ENCODE measurements at regions not wholly inside any gene's neighbourhood (a gene's known extent, or its start where the extent isn't known, plus 50 kb on each side); places are given as distances from the start of the nearest gene placed in this dataset.

DNA sequence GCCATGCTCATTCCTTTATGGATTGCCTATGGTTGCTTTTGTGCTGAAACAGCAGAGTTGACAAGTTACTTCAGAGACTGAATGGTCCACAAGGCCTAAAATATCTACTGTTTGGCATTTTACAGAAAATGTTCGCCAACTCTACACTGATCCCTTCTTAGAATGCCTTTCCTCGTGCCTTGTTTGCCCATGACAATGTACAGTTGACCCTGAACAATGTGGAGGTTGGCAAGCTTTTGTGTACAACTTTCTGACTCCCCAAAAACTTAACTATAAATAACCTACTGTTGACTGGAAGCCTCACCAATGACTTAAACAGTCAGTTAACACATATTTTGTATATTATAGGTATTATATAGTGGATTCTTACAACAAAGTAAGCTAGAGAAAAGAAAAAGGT is 361.4 kb downstream of the EPHA4 start:
- no peak overlapping the region for H2AFZ ChIP-seq (ENCODE audit: low read depth, low read length)
- no peaks in the 10 kb centered on the region for H3K27me3 ChIP-seq (ENCODE audit: insufficient read depth, low read length)
- no peaks in the 10 kb centered on the region for H4K20me1 ChIP-seq (ENCODE audit: insufficient read depth, low read length)
- H3K9ac ChIP-seq (ENCODE audit: low read length): no peak overlapping the region
- H3K4me1 ChIP-seq (ENCODE audit: insufficient read depth, low read length): no peaks in the 10 kb centered on the region
- Mint-ChIP-seq H3K36me3 (ENCODE audit: low read depth, unreplicated experiment) (no peaks in the 10 kb centered on the region), H3K27me3 (ENCODE audit: low read depth, unreplicated experiment) (peaks cover 2% of the 10 kb centered on the region), H3K27ac (ENCODE audit: unreplicated experiment) (no peak overlapping the region), H3K4me3 (ENCODE audit: unreplicated experiment) (no peak overlapping the region), H3K9me3 (ENCODE audit: unreplicated experiment) (no peaks in the 10 kb centered on the region), H3K4me1 (ENCODE audit: low read depth, unreplicated experiment) (no peaks in the 10 kb centered on the region)
- no peak for DNase-seq (ENCODE audit: low read depth)
- H3K79me2 ChIP-seq (ENCODE audit: insufficient read depth, low read length): no peaks in the 10 kb centered on the region
- H3K27ac ChIP-seq (ENCODE audit: low read depth, low read length): no peak overlapping the region
- FAIRE-seq: no peak
- no peak for TF ChIP-seq CTCF (IDR thresholded peaks at IDR 0.05; ENCODE audit: insufficient read depth, low read depth, low read length)
- no peak for TF ChIP-seq EZH2 (IDR thresholded peaks at IDR 0.05; ENCODE audit: insufficient read depth, low read length)
- no peak overlapping the region for H3K4me3 ChIP-seq (ENCODE audit: insufficient read depth, low read depth, low read length)
- H3K36me3 ChIP-seq (ENCODE audit: insufficient read depth, low read length): no peaks in the 10 kb centered on the region
- no peaks in the 10 kb centered on the region for H3K9me3 ChIP-seq (ENCODE audit: insufficient read depth, low read depth, low read length)
- no peak overlapping the region for H3K4me2 ChIP-seq (ENCODE audit: low read length)

GRCh38 chr2:221211653-221212052 is 360.5 kb downstream of the EPHA4 start:
- Mint-ChIP-seq H3K4me3 (ENCODE audit: unreplicated experiment) (no peak overlapping the region), H3K36me3 (ENCODE audit: low read depth, unreplicated experiment) (no peaks in the 10 kb centered on the region), H3K27ac (ENCODE audit: unreplicated experiment) (no peak overlapping the region), H3K9me3 (ENCODE audit: unreplicated experiment) (no peaks in the 10 kb centered on the region), H3K4me1 (ENCODE audit: low read depth, unreplicated experiment) (no peaks in the 10 kb centered on the region), H3K27me3 (ENCODE audit: low read depth, unreplicated experiment) (peaks cover 5% of the 10 kb centered on the region)
- Histone ChIP-seq H3K9ac (ENCODE audit: low read length) (no peak overlapping the region), H3K4me3 (ENCODE audit: insufficient read depth, low read depth, low read length) (no peak overlapping the region), H3K27ac (ENCODE audit: low read depth, low read length) (no peak overlapping the region), H3K79me2 (ENCODE audit: insufficient read depth, low read length) (no peaks in the 10 kb centered on the region), H4K20me1 (ENCODE audit: insufficient read depth, low read length) (no peaks in the 10 kb centered on the region), H2AFZ (ENCODE audit: low read depth, low read length) (no peak overlapping the region), H3K4me2 (ENCODE audit: low read length) (no peak overlapping the region), H3K27me3 (ENCODE audit: insufficient read depth, low read length) (no peaks in the 10 kb centered on the region), H3K4me1 (ENCODE audit: insufficient read depth, low read length) (no peaks in the 10 kb centered on the region), H3K9me3 (ENCODE audit: insufficient read depth, low read depth, low read length) (no peaks in the 10 kb centered on the region), H3K36me3 (ENCODE audit: insufficient read depth, low read length) (no peaks in the 10 kb centered on the region)
- no peak for FAIRE-seq
- DNase-seq (ENCODE audit: low read depth): no peak
- TF ChIP-seq CTCF (IDR thresholded peaks at IDR 0.05; ENCODE audit: insufficient read depth, low read depth, low read length) (no peak), EZH2 (IDR thresholded peaks at IDR 0.05; ENCODE audit: insufficient read depth, low read length) (no peak)

- Mint-ChIP-seq H3K9me3 (ENCODE audit: unreplicated experiment) (no peaks in the 10 kb centered on the region), H3K4me3 (ENCODE audit: unreplicated experiment) (no peak overlapping the region), H3K27me3 (ENCODE audit: low read depth, unreplicated experiment) (peaks cover 5% of the 10 kb centered on the region), H3K4me1 (ENCODE audit: low read depth, unreplicated experiment) (no peaks in the 10 kb centered on the region), H3K36me3 (ENCODE audit: low read depth, unreplicated experiment) (no peaks in the 10 kb centered on the region), H3K27ac (ENCODE audit: unreplicated experiment) (no peak overlapping the region)
- H3K4me1 ChIP-seq (ENCODE audit: insufficient read depth, low read length): no peaks in the 10 kb centered on the region
- no peak for TF ChIP-seq CTCF (IDR thresholded peaks at IDR 0.05; ENCODE audit: insufficient read depth, low read depth, low read length)
- no peak for TF ChIP-seq EZH2 (IDR thresholded peaks at IDR 0.05; ENCODE audit: insufficient read depth, low read length)
- no peak overlapping the region for H3K27ac ChIP-seq (ENCODE audit: low read depth, low read length)
- H3K79me2 ChIP-seq (ENCODE audit: insufficient read depth, low read length): no peaks in the 10 kb centered on the region
- H3K9me3 ChIP-seq (ENCODE audit: insufficient read depth, low read depth, low read length): no peaks in the 10 kb centered on the region
- no peak overlapping the region for H3K4me3 ChIP-seq (ENCODE audit: insufficient read depth, low read depth, low read length)
- no peaks in the 10 kb centered on the region for H4K20me1 ChIP-seq (ENCODE audit: insufficient read depth, low read length)
- no peak overlapping the region for H2AFZ ChIP-seq (ENCODE audit: low read depth, low read length)
- DNase-seq (ENCODE audit: low read depth): no peak
- H3K9ac ChIP-seq (ENCODE audit: low read length): no peak overlapping the region
- no peaks in the 10 kb centered on the region for H3K36me3 ChIP-seq (ENCODE audit: insufficient read depth, low read length)
- H3K4me2 ChIP-seq (ENCODE audit: low read length): no peak overlapping the region
- no peaks in the 10 kb centered on the region for H3K27me3 ChIP-seq (ENCODE audit: insufficient read depth, low read length)
- no peak for FAIRE-seq
Measured at GRCh38 chr2:221212105-221212504, 360.0 kb downstream of the EPHA4 start.
